ENCODE measurements at regions not wholly inside any gene's neighbourhood (a gene's known extent, or its start where the extent isn't known, plus 50 kb on each side); places are given as distances from the start of the nearest gene placed in this dataset.

DNA sequence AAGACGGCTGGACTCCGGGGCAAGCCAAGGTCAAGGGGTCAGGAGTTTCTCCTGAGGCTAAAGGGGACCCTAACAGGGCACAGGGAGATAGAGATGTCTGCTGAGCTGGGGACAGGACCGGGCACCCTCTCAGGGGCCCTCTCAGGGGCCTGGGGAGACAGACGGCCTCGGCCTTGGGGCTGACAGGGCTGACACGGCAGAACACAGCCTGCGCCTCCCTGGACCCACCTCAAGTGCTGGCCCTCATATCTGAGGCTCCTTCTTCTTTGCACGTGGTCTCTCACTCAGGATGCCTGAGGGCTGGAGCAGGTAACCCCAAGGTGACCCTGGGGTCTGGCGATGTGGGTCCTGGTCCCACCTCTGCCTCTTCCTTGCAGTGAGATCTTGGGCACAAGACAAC, 186.9 kb upstream of the TNRC6C start:
- TF ChIP-seq, protein P1, sequence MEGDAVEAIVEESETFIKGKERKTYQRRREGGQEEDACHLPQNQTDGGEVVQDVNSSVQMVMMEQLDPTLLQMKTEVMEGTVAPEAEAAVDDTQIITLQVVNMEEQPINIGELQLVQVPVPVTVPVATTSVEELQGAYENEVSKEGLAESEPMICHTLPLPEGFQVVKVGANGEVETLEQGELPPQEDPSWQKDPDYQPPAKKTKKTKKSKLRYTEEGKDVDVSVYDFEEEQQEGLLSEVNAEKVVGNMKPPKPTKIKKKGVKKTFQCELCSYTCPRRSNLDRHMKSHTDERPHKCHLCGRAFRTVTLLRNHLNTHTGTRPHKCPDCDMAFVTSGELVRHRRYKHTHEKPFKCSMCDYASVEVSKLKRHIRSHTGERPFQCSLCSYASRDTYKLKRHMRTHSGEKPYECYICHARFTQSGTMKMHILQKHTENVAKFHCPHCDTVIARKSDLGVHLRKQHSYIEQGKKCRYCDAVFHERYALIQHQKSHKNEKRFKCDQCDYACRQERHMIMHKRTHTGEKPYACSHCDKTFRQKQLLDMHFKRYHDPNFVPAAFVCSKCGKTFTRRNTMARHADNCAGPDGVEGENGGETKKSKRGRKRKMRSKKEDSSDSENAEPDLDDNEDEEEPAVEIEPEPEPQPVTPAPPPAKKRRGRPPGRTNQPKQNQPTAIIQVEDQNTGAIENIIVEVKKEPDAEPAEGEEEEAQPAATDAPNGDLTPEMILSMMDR (IDR thresholded peaks at IDR 0.05): no peak
- TF ChIP-seq POLR2A (IDR thresholded peaks at IDR 0.05; ENCODE audit: low read depth): no peak
